ENCODE measurements at regions not wholly inside any gene's neighbourhood (a gene's known extent, or its start where the extent isn't known, plus 50 kb on each side); places are given as distances from the start of the nearest gene placed in this dataset.

- Histone ChIP-seq H3K4me1 (ENCODE audit: insufficient read depth, low read length) (peaks cover 18% of the 10 kb centered on the region), H3K9ac (ENCODE audit: low read length) (no peak overlapping the region), H3K4me3 (ENCODE audit: insufficient read depth, low read depth, low read length) (no peak overlapping the region), H2AFZ (ENCODE audit: low read depth, low read length) (no peak overlapping the region), H3K4me2 (ENCODE audit: low read length) (no peak overlapping the region), H3K79me2 (ENCODE audit: insufficient read depth, low read length) (no peaks in the 10 kb centered on the region), H3K36me3 (ENCODE audit: insufficient read depth, low read length) (no peaks in the 10 kb centered on the region), H3K27me3 (ENCODE audit: insufficient read depth, low read length) (no peaks in the 10 kb centered on the region), H3K9me3 (ENCODE audit: insufficient read depth, low read depth, low read length) (no peaks in the 10 kb centered on the region), H4K20me1 (ENCODE audit: insufficient read depth, low read length) (no peaks in the 10 kb centered on the region), H3K27ac (ENCODE audit: low read depth, low read length) (no peak overlapping the region)
- Mint-ChIP-seq H3K27ac (ENCODE audit: unreplicated experiment) (no peak overlapping the region), H3K36me3 (ENCODE audit: low read depth, unreplicated experiment) (no peaks in the 10 kb centered on the region), H3K4me1 (ENCODE audit: low read depth, unreplicated experiment) (peaks cover 19% of the 10 kb centered on the region), H3K27me3 (ENCODE audit: low read depth, unreplicated experiment) (no peaks in the 10 kb centered on the region), H3K4me3 (ENCODE audit: unreplicated experiment) (no peak overlapping the region), H3K9me3 (ENCODE audit: unreplicated experiment) (no peaks in the 10 kb centered on the region)
- peak; percentile 47 for DNase-seq (ENCODE audit: low read depth)
- FAIRE-seq: no peak
- TF ChIP-seq, protein P1, sequence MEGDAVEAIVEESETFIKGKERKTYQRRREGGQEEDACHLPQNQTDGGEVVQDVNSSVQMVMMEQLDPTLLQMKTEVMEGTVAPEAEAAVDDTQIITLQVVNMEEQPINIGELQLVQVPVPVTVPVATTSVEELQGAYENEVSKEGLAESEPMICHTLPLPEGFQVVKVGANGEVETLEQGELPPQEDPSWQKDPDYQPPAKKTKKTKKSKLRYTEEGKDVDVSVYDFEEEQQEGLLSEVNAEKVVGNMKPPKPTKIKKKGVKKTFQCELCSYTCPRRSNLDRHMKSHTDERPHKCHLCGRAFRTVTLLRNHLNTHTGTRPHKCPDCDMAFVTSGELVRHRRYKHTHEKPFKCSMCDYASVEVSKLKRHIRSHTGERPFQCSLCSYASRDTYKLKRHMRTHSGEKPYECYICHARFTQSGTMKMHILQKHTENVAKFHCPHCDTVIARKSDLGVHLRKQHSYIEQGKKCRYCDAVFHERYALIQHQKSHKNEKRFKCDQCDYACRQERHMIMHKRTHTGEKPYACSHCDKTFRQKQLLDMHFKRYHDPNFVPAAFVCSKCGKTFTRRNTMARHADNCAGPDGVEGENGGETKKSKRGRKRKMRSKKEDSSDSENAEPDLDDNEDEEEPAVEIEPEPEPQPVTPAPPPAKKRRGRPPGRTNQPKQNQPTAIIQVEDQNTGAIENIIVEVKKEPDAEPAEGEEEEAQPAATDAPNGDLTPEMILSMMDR (IDR thresholded peaks at IDR 0.05; ENCODE audit: insufficient read depth, low read depth, low read length): no peak
- no peak for TF ChIP-seq EZH2 (IDR thresholded peaks at IDR 0.05; ENCODE audit: insufficient read depth, low read length)
Measured at GRCh38 chr18:2407961-2408360, 163.3 kb downstream of the METTL4 start.

GRCh38 chr18:2409906-2410305, 161.4 kb downstream of the METTL4 start:
- no peaks in the 10 kb centered on the region for H3K9me3 Mint-ChIP-seq (ENCODE audit: unreplicated experiment)
- no peak for TF ChIP-seq EZH2 (IDR thresholded peaks at IDR 0.05; ENCODE audit: insufficient read depth, low read length)
- TF ChIP-seq, protein P1 (IDR thresholded peaks at IDR 0.05; ENCODE audit: insufficient read depth, low read depth, low read length): no peak
- H3K27ac Mint-ChIP-seq (ENCODE audit: unreplicated experiment): no peak overlapping the region
- H4K20me1 ChIP-seq (ENCODE audit: insufficient read depth, low read length): no peaks in the 10 kb centered on the region
- DNase-seq (ENCODE audit: low read depth): no peak
- H3K9me3 ChIP-seq (ENCODE audit: insufficient read depth, low read depth, low read length): no peaks in the 10 kb centered on the region
- H3K4me1 Mint-ChIP-seq (ENCODE audit: low read depth, unreplicated experiment): peaks cover 19% of the 10 kb centered on the region
- H3K36me3 Mint-ChIP-seq (ENCODE audit: low read depth, unreplicated experiment): no peaks in the 10 kb centered on the region
- H3K4me3 ChIP-seq (ENCODE audit: insufficient read depth, low read depth, low read length): no peak overlapping the region
- H3K27me3 ChIP-seq (ENCODE audit: insufficient read depth, low read length): no peaks in the 10 kb centered on the region
- peak overlapping the region; percentile 52 for H3K27ac ChIP-seq (ENCODE audit: low read depth, low read length)
- no peak overlapping the region for H3K9ac ChIP-seq (ENCODE audit: low read length)
- no peak for FAIRE-seq
- H3K4me2 ChIP-seq (ENCODE audit: low read length): peak overlapping the region; percentile 55
- no peaks in the 10 kb centered on the region for H3K79me2 ChIP-seq (ENCODE audit: insufficient read depth, low read length)
- no peaks in the 10 kb centered on the region for H3K27me3 Mint-ChIP-seq (ENCODE audit: low read depth, unreplicated experiment)
- no peak overlapping the region for H2AFZ ChIP-seq (ENCODE audit: low read depth, low read length)
- H3K36me3 ChIP-seq (ENCODE audit: insufficient read depth, low read length): no peaks in the 10 kb centered on the region
- no peak overlapping the region for H3K4me3 Mint-ChIP-seq (ENCODE audit: unreplicated experiment)
- H3K4me1 ChIP-seq (ENCODE audit: insufficient read depth, low read length): peaks cover 18% of the 10 kb centered on the region

- peak overlapping the region; percentile 67 for H3K27ac Mint-ChIP-seq (ENCODE audit: unreplicated experiment)
- no peaks in the 10 kb centered on the region for H4K20me1 ChIP-seq (ENCODE audit: insufficient read depth, low read length)
- H3K27ac ChIP-seq (ENCODE audit: low read depth, low read length): peak overlapping the region; percentile 65
- no peak for TF ChIP-seq EZH2 (IDR thresholded peaks at IDR 0.05; ENCODE audit: insufficient read depth, low read length)
- TF ChIP-seq, protein P1 (IDR thresholded peaks at IDR 0.05; ENCODE audit: insufficient read depth, low read depth, low read length): no peak
- peak overlapping the region; percentile 22 for H3K9ac ChIP-seq (ENCODE audit: low read length)
- no peaks in the 10 kb centered on the region for H3K9me3 ChIP-seq (ENCODE audit: insufficient read depth, low read depth, low read length)
- H3K4me2 ChIP-seq (ENCODE audit: low read length): peak overlapping the region; percentile 55
- no peaks in the 10 kb centered on the region for H3K27me3 Mint-ChIP-seq (ENCODE audit: low read depth, unreplicated experiment)
- DNase-seq (ENCODE audit: low read depth) (peak; percentile 67), FAIRE-seq (peak; percentile 54)
- H3K27me3 ChIP-seq (ENCODE audit: insufficient read depth, low read length): no peaks in the 10 kb centered on the region
- no peaks in the 10 kb centered on the region for H3K9me3 Mint-ChIP-seq (ENCODE audit: unreplicated experiment)
- peaks cover 19% of the 10 kb centered on the region for H3K4me1 Mint-ChIP-seq (ENCODE audit: low read depth, unreplicated experiment)
- H3K36me3 Mint-ChIP-seq (ENCODE audit: low read depth, unreplicated experiment): no peaks in the 10 kb centered on the region
- no peak overlapping the region for H3K4me3 ChIP-seq (ENCODE audit: insufficient read depth, low read depth, low read length)
- H3K4me3 Mint-ChIP-seq (ENCODE audit: unreplicated experiment): no peak overlapping the region
- H3K36me3 ChIP-seq (ENCODE audit: insufficient read depth, low read length): no peaks in the 10 kb centered on the region
- no peaks in the 10 kb centered on the region for H3K79me2 ChIP-seq (ENCODE audit: insufficient read depth, low read length)
- no peak overlapping the region for H2AFZ ChIP-seq (ENCODE audit: low read depth, low read length)
- peaks cover 18% of the 10 kb centered on the region for H3K4me1 ChIP-seq (ENCODE audit: insufficient read depth, low read length)
Measured at GRCh38 chr18:2410688-2411087, 160.6 kb downstream of the METTL4 start.

Measured in astrocyte (in vitro differentiated cells and primary cell).